ENCODE measurements at regions not wholly inside any gene's neighbourhood (a gene's known extent, or its start where the extent isn't known, plus 50 kb on each side); places are given as distances from the start of the nearest gene placed in this dataset.

- no peak for DNase-seq (ENCODE audit: low read depth)
Observed at GRCh38 chr6:43917878-43918382, 147.9 kb downstream of the VEGFA start.

GRCh38 chr6:43916924-43917877 is 147.2 kb downstream of the VEGFA start:
- DNase-seq (ENCODE audit: low read depth): no peak

DNA sequence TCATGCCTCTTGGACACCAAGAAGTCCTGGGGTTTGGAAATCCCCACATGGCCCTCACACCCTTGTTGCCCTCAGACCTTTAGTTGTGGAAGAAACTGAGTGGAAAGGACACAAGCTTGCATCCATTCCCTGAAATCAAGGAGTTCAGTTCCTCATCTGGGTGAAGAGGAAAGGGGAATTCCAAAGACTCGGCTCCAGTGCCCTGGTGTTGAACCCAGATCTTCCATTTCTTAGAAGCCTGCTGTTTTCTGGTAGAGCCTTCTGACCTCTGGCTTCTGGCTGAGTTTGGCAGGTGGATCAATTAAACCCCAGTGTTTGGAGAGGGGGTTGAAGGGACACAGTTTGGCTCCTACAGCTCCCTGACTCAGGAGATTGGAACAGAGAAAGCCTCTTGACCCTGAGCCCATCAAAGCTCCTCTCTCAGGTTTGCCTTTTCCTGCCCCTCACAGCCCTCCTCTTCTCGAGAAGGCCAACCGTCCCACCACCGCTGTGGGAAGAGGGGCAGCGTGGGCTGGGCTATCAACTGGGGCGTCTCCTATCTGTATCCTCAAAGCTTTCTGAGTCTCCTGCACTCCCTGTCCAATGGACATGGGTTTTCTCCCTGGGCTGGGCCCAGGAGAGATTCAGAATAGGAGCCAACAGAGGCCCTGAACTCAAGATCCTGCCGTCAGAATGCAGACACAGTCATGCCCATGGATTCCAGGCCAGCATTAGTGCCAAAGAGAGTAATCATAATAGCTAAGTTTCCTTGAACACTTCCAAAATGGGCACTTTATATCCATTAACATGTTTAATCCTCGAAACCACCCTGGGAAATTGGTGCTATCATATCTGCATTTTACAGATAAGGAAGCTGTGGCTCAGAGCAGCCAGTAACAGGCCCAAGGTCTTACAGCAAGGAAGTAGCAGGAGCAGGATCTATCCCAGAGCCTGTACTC is 146.2 kb downstream of the VEGFA start:
- DNase-seq (ENCODE audit: low read depth): no peak

DNA sequence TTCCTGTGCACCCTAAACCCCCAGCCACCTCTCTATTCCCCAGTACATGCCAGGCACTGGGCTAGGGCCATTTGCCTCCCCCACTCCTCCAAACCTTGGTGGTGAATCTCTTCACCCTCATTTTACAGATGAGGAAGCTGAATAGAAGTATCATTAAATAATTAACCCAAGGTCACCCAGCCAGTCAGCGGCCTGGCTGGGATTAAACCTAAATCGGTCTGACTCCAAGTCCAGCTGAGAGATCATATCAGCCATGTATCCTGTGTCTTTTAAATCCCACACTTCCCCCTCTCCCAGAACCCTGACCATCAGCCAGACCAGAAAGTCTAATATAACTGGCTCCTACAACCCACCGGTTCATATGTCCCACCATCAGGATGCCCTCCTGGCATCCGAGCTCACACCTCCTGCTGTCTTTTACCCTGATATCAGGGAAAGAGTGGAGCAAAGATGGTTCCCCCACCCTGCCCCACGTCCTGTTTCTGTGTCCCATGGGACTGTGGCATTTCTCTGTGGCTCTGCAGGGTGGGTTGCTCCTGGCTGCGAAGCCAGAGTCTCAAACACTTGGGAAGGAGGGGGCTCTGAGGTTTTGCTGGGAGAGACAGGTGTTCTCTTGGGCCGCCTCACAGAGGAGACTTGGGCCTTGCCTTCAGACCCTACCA is 145.3 kb downstream of the VEGFA start:
- no peak for DNase-seq (ENCODE audit: low read depth)

GRCh38 chr6:43914272-43915147 is 144.5 kb downstream of the VEGFA start:
- no peak for DNase-seq (ENCODE audit: low read depth)

DNA sequence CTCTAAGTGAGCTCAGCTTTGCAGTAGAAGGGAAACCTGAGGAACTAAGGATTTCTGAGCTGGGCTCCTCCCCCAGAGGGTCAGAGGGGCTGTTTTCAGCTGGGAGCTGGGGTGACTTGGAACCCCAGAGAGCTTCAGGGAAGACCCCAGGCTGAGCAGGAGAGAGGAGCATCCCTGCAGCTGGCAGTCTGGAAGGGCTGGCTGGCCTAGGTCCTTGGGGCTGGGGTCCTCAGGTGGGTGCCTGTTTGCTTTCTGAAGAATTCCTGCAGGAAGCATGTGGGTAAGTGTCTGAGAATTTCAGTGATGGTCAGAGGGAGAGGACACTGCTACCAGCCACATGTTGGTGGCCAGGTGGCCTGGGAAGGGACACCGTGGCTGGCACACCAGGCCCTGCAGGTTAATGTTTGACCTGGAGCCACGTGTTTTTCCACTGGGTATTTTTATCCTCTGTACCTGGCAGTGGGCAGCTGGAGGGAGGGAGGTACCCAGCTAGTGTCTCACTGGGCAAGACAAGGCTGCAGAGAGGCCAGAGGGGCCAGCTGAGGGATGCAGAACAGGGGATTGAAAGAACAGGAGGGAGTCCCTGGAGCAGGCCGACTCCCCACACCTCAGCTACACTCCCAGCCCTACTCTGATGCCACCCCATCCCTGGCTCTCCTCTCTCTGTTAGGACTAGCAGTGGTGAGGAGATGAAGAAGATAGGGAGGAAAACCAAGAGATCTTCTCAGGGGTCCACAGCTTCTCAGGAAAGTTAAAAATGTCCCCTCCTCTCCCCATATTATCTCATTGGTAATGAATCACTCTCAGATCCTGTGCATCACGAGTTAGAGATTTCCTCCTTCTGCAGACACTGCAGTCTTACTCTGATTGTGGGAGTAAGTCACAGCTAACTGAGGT is 143.6 kb downstream of the VEGFA start:
- no peak for DNase-seq (ENCODE audit: low read depth)

- no peak for DNase-seq (ENCODE audit: low read depth)
Observed at GRCh38 chr6:43912598-43913371, 142.8 kb downstream of the VEGFA start.

DNA sequence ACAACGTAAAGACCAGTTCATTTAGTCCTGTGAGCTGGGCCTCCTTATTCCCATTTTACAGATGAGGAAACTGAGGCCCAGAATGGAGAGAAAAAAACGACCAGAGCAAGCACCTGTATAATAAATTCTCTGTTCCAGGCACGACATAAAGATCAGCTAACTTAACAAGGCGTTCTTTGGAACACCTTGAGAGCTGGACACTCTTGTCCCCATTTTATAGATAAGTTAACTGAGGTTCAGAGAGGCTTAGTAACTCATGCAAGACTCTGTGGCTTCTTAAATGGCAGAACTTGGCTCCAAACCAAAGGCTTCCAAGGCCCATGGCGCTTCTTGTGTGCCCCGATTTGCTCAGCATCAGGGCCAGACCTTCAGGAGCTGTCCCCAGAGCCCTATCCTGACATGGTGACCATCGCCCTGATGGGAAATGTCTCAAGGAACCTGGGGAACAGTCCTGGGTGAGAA is 142.1 kb downstream of the VEGFA start:
- no peak for DNase-seq (ENCODE audit: low read depth)

DNA sequence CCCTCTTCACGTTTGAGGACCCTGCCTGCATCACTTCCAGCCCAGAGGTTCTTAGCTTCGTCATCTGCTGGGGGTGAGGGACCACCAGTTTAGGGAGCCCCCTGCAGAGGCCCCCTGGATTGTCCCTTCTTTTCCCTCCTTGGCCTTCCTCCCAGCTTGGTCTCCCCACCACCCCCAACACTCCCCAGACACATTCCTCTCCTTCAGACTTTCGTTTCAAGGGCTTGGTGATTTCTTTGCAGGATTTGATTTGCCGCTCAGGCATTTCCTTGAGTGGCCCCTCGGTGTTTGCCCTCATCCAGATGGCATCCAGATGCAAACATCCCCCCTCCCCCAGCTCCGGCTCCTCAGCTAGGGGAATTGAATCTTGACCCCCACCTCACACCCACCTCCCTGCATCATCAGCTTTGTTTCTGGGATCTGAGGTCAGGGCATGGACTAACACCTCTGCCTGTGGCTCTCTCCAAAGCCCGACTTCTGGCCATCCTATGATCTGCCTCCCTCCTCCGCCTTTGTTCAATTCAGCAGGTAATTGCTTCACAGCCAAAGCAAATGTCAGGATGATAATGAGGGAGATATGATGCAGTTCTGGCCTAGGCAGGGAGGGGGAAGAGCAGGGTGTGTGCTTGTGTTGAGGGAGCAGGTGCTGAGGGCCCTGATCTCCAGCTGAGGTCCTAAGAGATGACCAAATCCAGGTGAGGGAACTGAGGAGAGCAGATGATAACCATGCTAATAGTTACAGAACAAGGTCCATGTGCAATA is 141.5 kb downstream of the VEGFA start:
- DNase-seq (ENCODE audit: low read depth): no peak

DNA sequence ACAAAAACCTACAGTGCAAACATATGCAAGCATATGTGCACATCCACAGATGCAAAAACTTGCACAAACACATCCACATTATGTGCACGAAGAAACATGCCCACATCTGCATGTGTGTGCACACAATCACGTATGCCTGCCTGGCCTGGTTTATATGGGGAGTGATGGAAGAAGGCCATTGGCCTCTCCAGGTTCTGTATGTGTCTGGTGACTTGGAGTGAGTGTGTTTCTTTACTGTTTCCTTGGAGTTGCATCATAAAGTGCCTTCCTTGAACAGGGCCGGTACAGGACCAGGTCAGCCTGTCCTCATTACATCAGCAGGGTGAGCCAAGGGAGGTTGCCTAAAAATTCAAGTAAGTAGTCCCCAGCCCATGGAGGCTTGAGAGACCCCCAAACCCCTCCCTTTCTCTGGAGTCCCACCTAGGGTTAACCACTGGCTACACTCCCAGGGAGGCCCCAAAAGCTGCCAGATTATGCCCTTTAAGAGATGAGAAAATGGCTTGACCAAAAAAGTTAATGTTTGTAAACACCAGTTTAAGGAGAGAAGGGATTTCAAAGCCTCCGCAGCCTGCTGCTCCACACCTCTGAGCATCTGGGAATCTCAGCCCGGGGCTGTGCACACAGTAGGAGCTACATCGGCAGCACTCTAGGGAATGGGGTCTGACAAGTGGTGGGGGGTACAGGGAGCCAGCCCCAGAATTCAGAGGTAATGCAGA is 140.8 kb downstream of the VEGFA start:
- DNase-seq (ENCODE audit: low read depth): no peak

DNA sequence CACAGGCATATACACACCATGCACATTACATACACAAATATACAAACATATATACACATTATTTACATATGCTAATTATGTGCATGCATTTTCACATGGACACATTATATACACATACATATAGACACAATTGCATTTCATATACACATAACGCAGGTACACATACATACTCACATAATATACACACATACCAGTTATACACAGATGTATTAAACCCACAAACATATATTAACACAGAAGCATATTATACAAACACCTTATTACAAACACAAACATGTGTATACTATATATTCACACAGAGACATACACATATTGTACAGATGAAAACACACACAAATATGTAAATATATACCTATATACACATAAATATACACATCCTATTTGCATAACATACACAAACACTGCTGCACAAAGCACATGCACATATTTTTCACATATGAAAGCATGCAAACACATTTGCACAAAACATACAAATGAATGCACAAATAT is 140.2 kb downstream of the VEGFA start:
- DNase-seq (ENCODE audit: low read depth): no peak

DNA sequence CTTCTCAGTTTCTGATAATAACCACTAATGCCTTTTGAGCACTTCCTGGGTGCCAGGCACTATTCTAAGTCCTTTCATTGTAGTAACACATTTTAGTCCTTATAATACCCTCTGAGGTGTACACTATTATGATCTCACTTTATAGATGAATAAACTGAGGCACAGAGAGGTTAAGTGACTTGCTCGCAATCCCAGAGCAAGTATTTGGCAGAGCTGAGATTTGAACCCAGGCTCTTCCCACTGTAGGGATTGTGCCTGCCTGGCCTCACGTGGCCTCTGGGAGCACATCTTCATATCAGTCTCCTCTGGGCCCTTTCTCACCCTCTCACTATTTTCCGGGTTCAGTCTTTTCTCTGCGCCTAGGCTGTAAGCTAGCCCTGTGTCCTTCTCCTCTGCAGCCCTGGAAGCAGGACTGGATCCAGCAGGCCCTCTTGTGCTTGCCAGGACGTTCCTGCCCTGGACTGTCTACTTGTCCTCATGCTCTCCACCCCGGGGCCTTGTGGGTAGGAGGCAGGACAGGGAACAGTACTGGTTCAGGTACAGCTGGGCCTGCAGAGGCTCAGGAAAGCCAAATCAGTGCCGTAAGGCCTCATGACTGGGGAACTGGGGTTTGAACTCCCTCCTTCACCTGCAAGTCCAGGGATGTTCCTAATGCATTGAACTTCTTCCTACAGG is 139.6 kb downstream of the VEGFA start:
- DNase-seq (ENCODE audit: low read depth): no peak

DNA sequence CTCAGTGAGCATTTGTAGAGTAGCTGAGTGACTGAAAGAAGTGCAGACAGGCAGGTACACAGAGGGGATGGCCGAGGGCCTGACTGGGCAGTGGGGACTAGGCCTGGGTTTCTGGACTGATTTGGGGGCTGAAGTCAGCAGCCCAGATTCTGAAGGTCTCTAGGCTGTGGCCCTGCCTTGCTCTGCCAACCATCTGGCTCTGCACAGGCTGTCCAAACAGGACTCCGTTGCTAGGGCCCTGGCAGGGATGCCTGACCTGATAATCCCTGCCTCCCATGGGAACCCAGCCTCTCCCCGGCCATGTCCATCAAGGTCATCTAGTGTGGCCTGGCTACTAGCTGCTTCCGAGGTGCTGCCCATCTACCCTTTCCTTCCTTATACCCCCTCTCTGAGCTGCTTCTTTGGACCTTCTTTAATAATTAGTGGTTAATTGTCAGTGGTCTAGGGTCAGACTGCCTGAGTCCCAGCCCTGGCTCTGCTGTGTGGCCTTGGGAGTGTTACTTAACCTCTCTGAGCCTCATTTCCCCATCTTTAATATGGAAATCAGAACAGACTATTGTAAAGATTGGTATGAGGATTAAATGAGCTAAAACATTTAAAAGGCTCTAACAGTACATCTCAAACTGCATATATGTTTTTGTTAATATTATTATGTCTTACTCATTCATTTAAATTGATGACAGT is 137.9 kb downstream of the VEGFA start:
- no peak for DNase-seq (ENCODE audit: low read depth)

DNA sequence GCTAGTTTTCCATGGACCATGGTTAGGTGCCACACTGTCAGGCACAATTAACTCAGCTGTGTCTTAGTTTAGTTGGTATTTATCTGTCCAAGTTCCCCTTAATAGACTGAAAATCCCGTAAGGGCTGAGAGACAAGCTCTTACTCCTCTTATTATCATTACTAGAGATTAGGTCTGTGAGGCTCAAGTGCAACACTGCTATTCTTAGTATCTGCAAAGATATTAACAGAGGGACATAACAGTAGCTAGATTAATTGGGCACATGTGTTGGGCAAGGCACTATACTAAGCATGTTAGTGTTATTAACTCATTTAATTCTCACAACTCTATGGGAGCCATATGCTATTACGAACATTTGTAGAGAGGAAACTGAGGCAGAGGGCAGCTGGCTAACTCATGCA is 137.3 kb downstream of the VEGFA start:
- no peak for DNase-seq (ENCODE audit: low read depth)

DNA sequence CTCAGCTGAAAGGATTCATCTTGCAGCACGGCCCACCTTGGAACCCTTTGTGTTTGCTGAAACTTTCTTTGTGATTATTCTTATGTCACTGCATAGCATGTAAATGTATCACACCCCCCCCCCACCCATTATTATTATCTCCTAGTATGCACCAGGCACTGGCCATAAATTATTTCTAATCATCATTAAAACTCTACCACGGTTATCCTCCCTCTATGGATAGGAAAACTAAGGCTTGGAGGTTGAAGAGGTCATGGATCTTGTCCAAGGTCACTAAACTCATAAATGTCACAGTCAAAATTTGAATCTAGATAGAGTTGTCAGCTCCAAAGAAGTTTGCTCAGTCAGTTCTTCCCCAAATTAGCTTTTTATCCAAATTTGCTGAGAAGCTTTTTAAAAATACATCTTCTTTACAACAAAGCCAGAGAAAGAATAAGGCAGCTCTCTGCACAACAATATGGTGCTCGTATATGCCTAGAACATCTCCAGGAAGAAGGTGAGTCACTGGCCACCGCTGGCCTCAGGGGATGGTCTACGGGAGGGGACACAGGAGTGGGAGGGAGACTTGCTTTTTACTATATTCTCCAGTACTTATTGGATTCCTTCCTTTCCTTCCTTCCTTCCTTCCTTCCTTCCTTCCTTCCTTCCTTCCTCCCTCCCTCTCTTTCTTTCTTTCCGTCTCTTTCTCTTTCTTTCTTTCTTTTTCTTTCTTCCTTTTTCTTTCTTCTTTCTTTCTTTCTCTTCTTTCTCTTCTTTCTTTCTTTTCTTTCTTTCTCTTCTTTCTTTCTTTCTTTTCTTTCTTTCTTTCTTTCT is 134.5 kb downstream of the VEGFA start:
- no peak for DNase-seq (ENCODE audit: low read depth)
